HCT116 (cell line): ENCODE measurements at regions not wholly inside any gene's neighbourhood (a gene's known extent, or its start where the extent isn't known, plus 50 kb on each side); places are given as distances from the start of the nearest gene placed in this dataset.

Experiments
- ATAC-seq: fragments of 200-7000 bp; cut with Tn5 transposase; 2 replicates; pipeline ENCODE4 v1.9.1; 2020; ENCODE audit warnings: mild to moderate bottlenecking, moderate library complexity
- BruUV-seq: library from RNA; stranded (reverse); fragments of 400-500 nt; replicated peaks from 2 replicates; lab custom pipeline; 2021; lab: Mats Ljungman, UMichigan
- CTCF ChIA-PET: fragments of 300-600 bp; sonication (Branson Sonifier 250); formaldehyde crosslinking; loops from one replicate; lab custom pipeline; 2021; ENCODE audit warnings: antibody characterized with exemption; lab: Charles Lee
- POLR2A ChIA-PET: fragments of 300-600, 350-600 bp; sonication (Branson Sonifier 250); formaldehyde crosslinking; loops from one replicate; lab custom pipeline; 2021; ENCODE audit warnings: antibody characterized with exemption; lab: Charles Lee
- RAD21 ChIA-PET, 2 experiments: fragments of 300-600 bp; sonication (Branson Sonifier 250); formaldehyde crosslinking; loops; one replicate each; lab custom pipeline; 2023; ENCODE audit warnings: low total read pairs in 2 of 2; ENCODE audit not compliant: uncharacterized antibody in 2 of 2, unreplicated experiment in 2 of 2, low non-redundant PET in 1 of 2; lab: Charles Lee
- DNase-seq: peaks from one replicate; pipeline ENCODE4 v3.0.0-alpha.2; 2010; ENCODE audit warnings: low read depth, low spot score
- H2AFZ ChIP-seq: fragments of 200-600 bp; shearing (Covaris generic), sonication (generic); 2 replicates; pipeline ENCODE4 v1.6.1; 2017; ENCODE audit warnings: low read depth, mixed run types, mixed read lengths, antibody characterized with exemption, low read length; ENCODE audit not compliant: poor library complexity, severe bottlenecking
- H3K27ac ChIP-seq: 2 replicates; pipeline ENCODE4 v1.5.1; 2012; ENCODE audit warnings: low read depth, low read length
- H3K27me3 ChIP-seq: fragments of 200-600 bp; sonication (generic); 2 replicates; pipeline ENCODE4 v1.6.1; 2016; ENCODE audit warnings: mixed run types, low read length, mixed read lengths; ENCODE audit not compliant: insufficient read depth
- H3K36me3 ChIP-seq, 2 experiments: fragments of 200-500 bp in 1 of 2; fragments of 200-600 bp in 1 of 2; sonication (Bioruptor generic) in 1 of 2; sonication (generic) in 1 of 2; 2 replicates each; pipeline versions ENCODE4 v1.5.1 to v1.6.1; 2014 to 2016; ENCODE audit warnings: low read length in 2 of 2, inconsistent platforms in 1 of 2, mixed read lengths in 1 of 2, mixed run types in 1 of 2; ENCODE audit not compliant: insufficient read depth in 2 of 2, control insufficient read depth in 1 of 2
- H3K4me1 ChIP-seq, 2 experiments: fragments of 200-600 bp in 1 of 2; sonication (generic) in 1 of 2; 2 replicates each; pipeline versions ENCODE4 v1.5.1 to v1.6.1; 2012 to 2017; ENCODE audit warnings: low read length in 2 of 2, inconsistent platforms in 1 of 2, mild to moderate bottlenecking in 1 of 2, mixed read lengths in 1 of 2, mixed run types in 1 of 2, moderate library complexity in 1 of 2; ENCODE audit not compliant: insufficient read depth in 2 of 2, control insufficient read depth in 1 of 2
- H3K4me2 ChIP-seq: fragments of 200-600 bp; sonication (generic); 2 replicates; pipeline ENCODE4 v1.6.1; 2017; ENCODE audit warnings: mixed run types, low read length, mixed read lengths
- H3K4me3 ChIP-seq, 2 experiments: fragments of 200-600 bp in 1 of 2; sonication (generic) in 1 of 2; replicated peaks in 1 of 2; 2 replicates each; pipeline ENCODE4 v1.5.1; 2011 to 2016; ENCODE audit warnings: low read length in 2 of 2, control low read depth in 1 of 2, low read depth in 1 of 2, mild to moderate bottlenecking in 1 of 2, mixed read lengths in 1 of 2, mixed run types in 1 of 2
- H3K79me2 ChIP-seq: fragments of 200-600 bp; sonication (generic); 2 replicates; pipeline ENCODE4 v1.6.1; 2017; ENCODE audit warnings: mild to moderate bottlenecking, mixed run types, low read length, moderate library complexity, mixed read lengths; ENCODE audit not compliant: insufficient read depth
- H3K9ac ChIP-seq: fragments of 200-600 bp; sonication (generic); 2 replicates; pipeline ENCODE4 v1.6.1; 2016; ENCODE audit warnings: low read length, mixed read lengths
- H3K9me2 ChIP-seq: fragments of 200-600 bp; sonication (generic), shearing (Covaris generic); 2 replicates; pipeline ENCODE4 v1.6.1; 2017; ENCODE audit warnings: mixed run types, mild to moderate bottlenecking, moderate library complexity; ENCODE audit not compliant: insufficient read depth
- H3K9me3 ChIP-seq, 2 experiments: fragments of 200-500 bp in 1 of 2; fragments of 200-600 bp in 1 of 2; sonication (Bioruptor generic) in 1 of 2; sonication (generic) in 1 of 2; 2 replicates each; pipeline ENCODE4 v1.6.1; 2014 to 2017; ENCODE audit warnings: low read length in 2 of 2, mixed read lengths in 2 of 2, inconsistent platforms in 1 of 2, low read depth in 1 of 2, mild to moderate bottlenecking in 1 of 2, mixed run types in 1 of 2, moderate library complexity in 1 of 2; ENCODE audit not compliant: control insufficient read depth in 1 of 2, insufficient read depth in 1 of 2
- H4K20me1 ChIP-seq: fragments of 200-600 bp; sonication (generic), shearing (Covaris generic); 2 replicates; pipeline ENCODE4 v1.6.1; 2017; ENCODE audit warnings: mixed run types, mild to moderate bottlenecking, moderate library complexity; ENCODE audit not compliant: insufficient read depth
- ATF3 ChIP-seq: IDR thresholded peaks from 2 replicates; pipeline ENCODE4 v1.6.1; 2012
- CBX3 ChIP-seq: IDR thresholded peaks from 2 replicates; pipeline ENCODE4 v1.6.1; 2012; ENCODE audit warnings: low read depth
- CEBPB ChIP-seq: IDR thresholded peaks from 2 replicates; pipeline ENCODE4 v1.6.1; 2012; ENCODE audit warnings: low read depth
- EGR1 ChIP-seq: IDR thresholded peaks from 2 replicates; pipeline ENCODE4 v1.6.1; 2012; ENCODE audit warnings: low read depth
- ELF1 ChIP-seq: IDR thresholded peaks from 2 replicates; pipeline ENCODE4 v1.6.1; 2012; ENCODE audit warnings: low read depth, borderline replicate concordance
- EZH2 ChIP-seq: fragments of 200-600 bp; sonication (generic); IDR thresholded peaks from 2 replicates; pipeline ENCODE4 v1.6.1; 2017; ENCODE audit warnings: antibody characterized with exemption, mixed run types
- EZH2phosphoT487 ChIP-seq: fragments of 200-600 bp; IDR thresholded peaks from 2 replicates; pipeline ENCODE4 v1.6.1; 2018; ENCODE audit warnings: antibody characterized with exemption, borderline replicate concordance
- JUND ChIP-seq: IDR thresholded peaks from 2 replicates; pipeline ENCODE4 v1.6.1; 2012
- POLR2A ChIP-seq: IDR thresholded peaks from 2 replicates; pipeline ENCODE4 v1.7.0; 2011; ENCODE audit warnings: borderline replicate concordance; ENCODE audit not compliant: insufficient read depth, insufficient read length; ENCODE audit errors: extremely low read depth
- POLR2AphosphoS5 ChIP-seq: IDR thresholded peaks from 2 replicates; pipeline ENCODE4 v1.6.1; 2011; ENCODE audit warnings: mild to moderate bottlenecking, low read depth, low read length, moderate library complexity
- REST ChIP-seq: IDR thresholded peaks from 2 replicates; pipeline ENCODE4 v1.6.1; 2012; ENCODE audit warnings: low read depth
- SIN3A ChIP-seq: IDR thresholded peaks from 2 replicates; pipeline ENCODE4 v1.6.1; 2012; ENCODE audit warnings: low read depth
- SP1 ChIP-seq: IDR thresholded peaks from 2 replicates; pipeline ENCODE4 v1.6.1; 2012; ENCODE audit warnings: low read depth
- SRF ChIP-seq: IDR thresholded peaks from 2 replicates; pipeline ENCODE4 v1.6.1; 2012; ENCODE audit warnings: low read depth
- TCF7L2 ChIP-seq: IDR thresholded peaks from 2 replicates; pipeline ENCODE4 v1.7.0; 2011; ENCODE audit warnings: borderline replicate concordance, inconsistent platforms; ENCODE audit not compliant: insufficient read depth, insufficient read length; ENCODE audit errors: extremely low read depth
- YY1 ChIP-seq: IDR thresholded peaks from 2 replicates; pipeline ENCODE4 v1.6.1; 2011; ENCODE audit warnings: low read length, low read depth, moderate library complexity, mild to moderate bottlenecking; ENCODE audit not compliant: insufficient replicate concordance; ENCODE audit errors: extremely low read depth
- ZBTB33 ChIP-seq: IDR thresholded peaks from 2 replicates; pipeline ENCODE4 v1.6.1; 2011; ENCODE audit warnings: mild to moderate bottlenecking, low read length, moderate library complexity; ENCODE audit not compliant: insufficient replicate concordance; ENCODE audit errors: extremely low read depth
- ZFX ChIP-seq: fragments of 450-650 bp; IDR thresholded peaks from 2 replicates; pipeline ENCODE4 v1.6.1; 2017
- ZNF274 ChIP-seq: fragments of 200-500 bp; sonication (Bioruptor generic); IDR thresholded peaks from 2 replicates; pipeline ENCODE4 v1.6.1; 2014; ENCODE audit warnings: mild to moderate bottlenecking, low read depth, low read length, inconsistent platforms
- intact Hi-C: fragments of 100-400 bp; cut with micrococcal nuclease; formaldehyde crosslinking; loops from 2 replicates; pipeline ENCODE4 v1.10.0; 2022
- TF ChIP-seq, protein P1 (sequence below): IDR thresholded peaks from 2 replicates; pipeline ENCODE4 v1.6.1; 2012

DNA sequence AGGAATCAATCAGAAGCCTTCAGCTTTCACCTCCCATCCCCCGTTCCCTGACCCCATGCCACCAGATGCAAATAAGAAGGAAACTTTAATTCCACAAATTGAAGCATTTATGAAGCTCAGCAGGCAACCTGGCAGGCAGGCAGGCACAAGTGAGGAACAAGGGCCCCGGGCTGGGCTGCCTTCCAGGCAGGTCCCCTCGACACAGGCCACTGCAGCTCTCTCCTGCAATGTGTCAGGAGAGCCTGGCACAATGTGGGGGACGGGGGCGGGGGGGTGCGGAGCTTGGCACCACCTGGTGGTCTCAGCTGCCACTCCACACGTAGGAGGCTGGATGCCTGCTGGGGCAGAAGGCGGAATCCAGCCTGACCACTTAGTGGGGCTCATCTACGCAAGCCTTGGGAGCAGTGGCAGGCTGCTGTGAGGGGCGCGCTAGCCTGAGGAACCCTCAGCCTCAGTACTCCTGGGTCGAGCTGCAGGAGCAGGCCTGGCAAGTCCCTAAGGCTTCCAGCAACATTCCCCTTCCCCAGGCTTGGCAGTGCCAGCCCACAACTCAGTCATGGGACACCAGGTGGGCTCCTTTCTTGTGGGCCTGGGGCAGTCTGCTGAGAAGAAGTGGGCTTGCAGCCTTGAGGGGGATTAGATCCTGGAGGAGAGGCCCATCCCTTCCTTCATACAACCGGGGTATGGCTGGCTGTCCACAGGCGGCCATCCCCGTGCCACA, 50.2 kb upstream of the KCNMB1 start:
- no TSS peak for BruUV-seq

More for the DNA sequence above, 50.2 kb upstream of the KCNMB1 start:
- TF ChIP-seq ZNF274, result no peak
- no peak for TF ChIP-seq TCF7L2
- TF ChIP-seq, protein P1, sequence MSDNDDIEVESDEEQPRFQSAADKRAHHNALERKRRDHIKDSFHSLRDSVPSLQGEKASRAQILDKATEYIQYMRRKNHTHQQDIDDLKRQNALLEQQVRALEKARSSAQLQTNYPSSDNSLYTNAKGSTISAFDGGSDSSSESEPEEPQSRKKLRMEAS, result no peak
- TF ChIP-seq EZH2phosphoT487, result no peak
- TF ChIP-seq ATF3, result no peak
- no peak for TF ChIP-seq CEBPB
- TF ChIP-seq SRF, result no peak
- no peak for TF ChIP-seq JUND
- TF ChIP-seq ZFX, result no peak
- TF ChIP-seq POLR2A, result no peak
- no peak for TF ChIP-seq CBX3
- TF ChIP-seq SP1, result no peak
- no peak for TF ChIP-seq POLR2AphosphoS5
- TF ChIP-seq EGR1, result no peak
- TF ChIP-seq EZH2, result no peak
- no peak for TF ChIP-seq REST
- TF ChIP-seq YY1, result no peak
- no peak for TF ChIP-seq SIN3A
- TF ChIP-seq ZBTB33, result no peak
- TF ChIP-seq ELF1, result no peak
- ATAC-seq (no peak), DNase-seq (no peak)
- Histone ChIP-seq H4K20me1 (no peaks in the 10 kb centered on the region), H3K4me2 (no peak overlapping the region), H3K79me2 (no peaks in the 10 kb centered on the region), H3K36me3 (no peaks in the 10 kb centered on the region), H3K9me3 (no peaks in the 10 kb centered on the region), H3K4me3 (no peak overlapping the region), H3K27me3 (no peaks in the 10 kb centered on the region), H2AFZ (no peak overlapping the region), H3K9me2 (no peaks in the 10 kb centered on the region), H3K9ac (no peak overlapping the region), H3K27ac (no peak overlapping the region), H3K4me1 (no peaks in the 10 kb centered on the region)
- intact Hi-C loops, result loop anchor here (5.0 kb wide), 1 partner anchor 353 kb away; no protein-coding TSS in a partner anchor
- RAD21 ChIA-PET, result no interaction called here
- POLR2A ChIA-PET, result no interaction called here
- CTCF ChIA-PET, result no interaction called here
